GM12872 (cell line): ENCODE measurements at regions not wholly inside any gene's neighbourhood (a gene's known extent, or its start where the extent isn't known, plus 50 kb on each side); places are given as distances from the start of the nearest gene placed in this dataset.

ENCODE experiments used
- TF ChIP-seq, protein P1 (sequence below): IDR thresholded peaks from 3 replicates; pipeline ENCODE4 v1.5.1; 2011; ENCODE audit warnings: low read depth, mild to moderate bottlenecking, low read length, moderate library complexity; ENCODE audit not compliant: insufficient read depth

DNA sequence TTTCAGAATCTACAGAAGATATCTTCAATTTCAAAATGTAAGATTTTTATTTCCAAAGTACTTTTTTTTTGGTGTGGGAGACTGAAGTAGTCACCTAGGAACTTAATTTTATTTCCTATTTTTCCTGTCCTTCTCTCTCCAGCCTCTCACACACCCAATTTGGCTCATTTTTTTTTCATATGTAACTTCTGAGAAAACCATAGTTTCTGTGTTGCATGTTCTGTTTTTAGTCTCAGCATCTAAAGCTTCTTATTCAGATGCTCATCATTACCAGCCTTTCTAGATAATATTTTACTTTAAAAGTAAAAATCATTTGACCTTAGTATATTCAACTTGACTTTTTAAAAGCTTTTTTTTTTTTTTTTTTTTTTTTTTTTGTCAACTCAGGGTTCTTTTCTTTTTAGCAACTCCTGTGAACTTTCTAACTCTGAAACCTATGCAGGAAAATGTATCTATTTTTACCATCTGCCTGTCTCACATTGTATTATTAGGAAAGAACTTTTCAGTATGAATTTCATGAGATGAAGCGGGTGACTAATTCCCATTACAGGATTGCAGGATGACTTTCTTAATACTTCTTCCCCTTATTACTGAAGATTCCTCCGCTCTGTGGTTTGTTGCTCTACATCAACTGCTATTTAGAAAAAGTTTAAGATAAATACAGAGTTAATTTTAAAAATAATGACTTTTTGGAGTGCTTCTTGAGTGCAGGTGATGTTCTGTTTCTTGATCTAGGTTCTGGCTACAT, 73.6 kb upstream of the LSM8 start:
- TF ChIP-seq, protein P1, sequence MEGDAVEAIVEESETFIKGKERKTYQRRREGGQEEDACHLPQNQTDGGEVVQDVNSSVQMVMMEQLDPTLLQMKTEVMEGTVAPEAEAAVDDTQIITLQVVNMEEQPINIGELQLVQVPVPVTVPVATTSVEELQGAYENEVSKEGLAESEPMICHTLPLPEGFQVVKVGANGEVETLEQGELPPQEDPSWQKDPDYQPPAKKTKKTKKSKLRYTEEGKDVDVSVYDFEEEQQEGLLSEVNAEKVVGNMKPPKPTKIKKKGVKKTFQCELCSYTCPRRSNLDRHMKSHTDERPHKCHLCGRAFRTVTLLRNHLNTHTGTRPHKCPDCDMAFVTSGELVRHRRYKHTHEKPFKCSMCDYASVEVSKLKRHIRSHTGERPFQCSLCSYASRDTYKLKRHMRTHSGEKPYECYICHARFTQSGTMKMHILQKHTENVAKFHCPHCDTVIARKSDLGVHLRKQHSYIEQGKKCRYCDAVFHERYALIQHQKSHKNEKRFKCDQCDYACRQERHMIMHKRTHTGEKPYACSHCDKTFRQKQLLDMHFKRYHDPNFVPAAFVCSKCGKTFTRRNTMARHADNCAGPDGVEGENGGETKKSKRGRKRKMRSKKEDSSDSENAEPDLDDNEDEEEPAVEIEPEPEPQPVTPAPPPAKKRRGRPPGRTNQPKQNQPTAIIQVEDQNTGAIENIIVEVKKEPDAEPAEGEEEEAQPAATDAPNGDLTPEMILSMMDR, result no peak

DNA sequence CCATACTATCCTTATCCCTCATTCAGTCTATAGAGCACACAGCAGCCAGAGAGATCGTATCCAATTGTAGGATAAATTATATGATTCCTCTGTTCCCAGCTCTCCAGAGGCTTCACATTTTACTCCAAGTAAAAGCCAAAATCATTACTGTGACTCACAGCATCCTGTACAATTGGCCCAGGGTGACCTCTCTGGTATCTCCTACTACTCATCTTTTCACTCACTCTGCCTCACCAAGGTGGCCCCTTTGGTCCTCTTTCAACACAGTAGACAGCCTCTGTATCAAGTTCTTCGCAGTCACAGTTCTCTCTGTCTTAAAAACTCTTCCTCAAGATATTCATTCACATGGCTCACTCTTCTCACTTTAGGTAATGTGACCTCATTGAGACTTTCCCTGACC, 72.6 kb upstream of the LSM8 start:
- TF ChIP-seq, protein P1, result no peak

- TF ChIP-seq, protein P1, result no peak
Observed at GRCh38 chr7:118114175-118114574, 69.8 kb upstream of the LSM8 start.

GRCh38 chr7:118129041-118129795, 54.7 kb upstream of the LSM8 start:
- TF ChIP-seq, protein P1, result no peak

DNA sequence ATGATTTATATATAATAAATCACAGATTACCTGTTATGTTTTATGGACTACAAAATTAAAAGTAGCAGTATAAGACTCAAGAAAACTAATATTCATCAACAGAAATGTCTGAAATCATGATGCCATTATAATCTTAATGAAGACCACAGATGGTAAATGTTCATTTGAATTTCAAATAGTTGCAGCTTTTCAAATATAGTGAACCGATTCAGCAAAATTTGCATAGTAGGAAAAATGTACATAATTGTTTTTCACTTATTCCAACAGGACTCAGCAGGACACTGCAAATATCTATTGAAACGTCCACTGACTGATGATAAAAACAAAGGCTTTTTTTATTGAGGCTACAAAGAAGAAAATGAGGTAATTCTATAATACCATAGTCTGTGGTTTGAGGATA, 51.2 kb upstream of the LSM8 start:
- TF ChIP-seq, protein P1, result no peak
